Kidney capillary endothelial cell (primary cell): ENCODE measurements at regions not wholly inside any gene's neighbourhood (a gene's known extent, or its start where the extent isn't known, plus 50 kb on each side); places are given as distances from the start of the nearest gene placed in this dataset.
"Not testable (repeated sequence)": the region's sequence is repeated elsewhere in the genome, so short reads cannot be mapped to it uniquely, and the experiment has no call there.

Source experiments
- DNase-seq: peaks from one replicate; pipeline ENCODE4 v3.0.0-alpha.2; 2018; ENCODE audit warnings: low spot score

- DNase-seq: peak; percentile 94
These were observed 62.1 kb upstream of the SMURF2 start for GRCh38 chr17:64724246-64724645.

GRCh38 chr17:64723781-64724180 is 61.7 kb upstream of the SMURF2 start:
- DNase-seq: no peak

GRCh38 chr17:64721556-64721955 is 59.4 kb upstream of the SMURF2 start:
- not testable (repeated sequence) for DNase-seq

GRCh38 chr17:64720253-64720652 is 58.1 kb upstream of the SMURF2 start:
- DNase-seq: not testable (repeated sequence)

GRCh38 chr17:64719517-64719916 is 57.4 kb upstream of the SMURF2 start:
- DNase-seq: not testable (repeated sequence)

- not testable (repeated sequence) for DNase-seq
These were observed 56.7 kb upstream of the SMURF2 start for GRCh38 chr17:64718816-64719215.

- no peak for DNase-seq
These were observed 56.0 kb upstream of the SMURF2 start for GRCh38 chr17:64718058-64718457.

GRCh38 chr17:64716496-64716895 is 54.4 kb upstream of the SMURF2 start:
- not testable (repeated sequence) for DNase-seq

- not testable (repeated sequence) for DNase-seq
These were observed 51.7 kb upstream of the SMURF2 start for GRCh38 chr17:64713786-64714185.

GRCh38 chr17:64712557-64713351 is 50.6 kb upstream of the SMURF2 start:
- DNase-seq: not testable (repeated sequence)
